ENCODE measurements at regions not wholly inside any gene's neighbourhood (a gene's known extent, or its start where the extent isn't known, plus 50 kb on each side); places are given as distances from the start of the nearest gene placed in this dataset.
A peak's percentile ranks its signal among the peaks of the same experiment; 100 is the strongest.

DNA sequence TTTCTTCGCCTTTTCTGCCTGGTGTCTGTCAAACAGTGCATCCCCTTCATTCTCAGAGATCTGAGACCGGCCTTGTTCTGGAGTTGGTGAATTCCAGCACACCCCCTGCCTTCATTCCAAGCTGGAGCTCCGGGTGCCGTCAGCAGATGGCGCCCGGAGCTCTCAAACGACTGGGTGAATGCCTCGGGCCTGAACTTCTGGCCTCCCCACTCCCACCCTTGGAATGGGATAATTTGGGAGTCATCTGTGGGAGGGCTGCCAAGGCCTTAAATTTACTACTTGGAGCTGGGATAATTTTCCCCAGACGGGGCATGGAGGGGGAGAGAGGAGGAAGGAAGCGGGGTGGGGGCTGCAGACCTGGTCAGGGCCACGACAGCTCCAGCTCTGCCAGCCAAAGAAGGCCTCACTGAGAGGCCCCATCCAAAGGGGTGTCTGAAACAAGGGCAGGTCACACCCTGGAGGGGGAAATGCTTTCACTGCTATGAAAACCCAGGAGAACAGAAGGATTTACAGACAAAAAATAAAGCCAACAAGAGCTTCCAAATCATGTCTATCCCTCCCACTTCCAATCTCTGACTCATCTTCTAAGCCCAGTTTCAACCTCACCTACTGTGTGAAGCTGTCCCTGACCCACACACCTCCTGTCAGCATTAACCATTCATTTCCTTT lies 187.9 kb downstream of the OPA1 start:
- DNase-seq, result peak; percentile 42

DNA sequence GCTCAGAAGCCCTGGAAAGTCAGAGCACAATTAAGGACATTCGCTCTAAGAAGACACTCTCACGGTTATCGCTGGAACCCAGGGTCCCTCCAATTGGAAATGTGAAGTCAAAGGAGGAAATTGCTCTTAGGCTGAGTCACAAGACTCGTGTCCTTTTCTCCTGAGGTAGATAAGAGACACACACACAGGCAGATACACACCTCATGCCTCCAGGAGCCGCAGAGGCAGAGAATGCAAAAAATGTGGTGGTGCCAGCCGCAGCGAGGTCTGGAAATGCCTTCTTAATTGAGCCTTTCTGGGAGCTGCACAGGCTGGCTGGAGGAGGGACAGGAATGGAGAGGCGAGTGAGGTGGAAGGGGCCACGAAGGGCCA lies 189.3 kb downstream of the OPA1 start:
- no peak for DNase-seq

DNA sequence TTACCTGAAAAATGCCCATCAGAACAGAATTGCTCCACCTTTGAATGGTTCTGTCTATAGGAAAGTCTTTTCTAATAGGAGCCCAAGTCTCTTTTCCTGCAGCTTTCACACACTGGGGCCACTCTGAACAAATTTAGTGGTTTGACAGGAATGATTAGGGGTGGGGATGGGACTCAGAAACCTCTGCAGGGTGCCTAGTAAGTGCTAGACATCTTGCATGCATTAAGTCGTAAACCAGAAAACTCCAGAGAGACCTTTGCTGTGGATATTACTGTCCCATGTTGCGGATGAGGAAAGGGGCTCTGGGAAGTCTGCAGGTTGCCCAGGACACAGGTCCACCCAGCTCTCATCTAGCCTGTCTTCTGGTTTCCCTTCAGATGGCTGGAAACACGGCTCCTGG lies 189.7 kb downstream of the OPA1 start:
- no peak for DNase-seq

DNA sequence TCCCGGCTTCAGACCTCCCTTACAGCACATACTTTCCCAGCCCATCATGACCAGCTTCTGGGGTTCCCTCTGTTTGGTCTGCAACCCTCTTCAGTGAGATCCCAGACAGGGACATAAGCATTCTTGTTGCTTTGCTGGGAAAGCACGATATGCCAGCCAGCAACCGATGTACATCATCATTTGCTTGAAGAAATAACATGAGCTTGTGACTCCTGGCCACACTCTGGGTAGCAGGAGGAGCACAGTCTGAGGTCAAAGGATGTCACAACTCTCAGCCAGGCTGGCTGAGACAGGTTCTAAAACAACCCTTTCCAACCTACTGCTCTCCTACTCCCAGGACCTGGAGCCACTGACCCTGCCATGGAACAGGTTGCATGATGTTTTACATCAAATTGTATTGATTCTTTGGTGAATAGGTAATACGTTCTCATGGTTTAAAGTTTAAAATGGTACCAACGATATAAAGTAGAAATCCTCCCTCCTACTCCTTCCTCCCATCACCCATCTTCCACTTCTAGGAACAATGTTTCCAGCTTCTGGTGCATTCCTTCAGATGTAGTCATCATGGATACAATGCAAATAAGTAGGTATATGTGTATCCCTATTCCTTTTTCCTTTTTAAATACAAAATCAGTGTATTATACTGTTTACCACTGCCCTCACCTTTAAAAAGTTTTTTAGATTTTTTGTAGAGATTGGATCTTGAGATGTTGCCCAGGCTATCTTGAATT lies 190.3 kb downstream of the OPA1 start:
- DNase-seq, result no peak

DNA sequence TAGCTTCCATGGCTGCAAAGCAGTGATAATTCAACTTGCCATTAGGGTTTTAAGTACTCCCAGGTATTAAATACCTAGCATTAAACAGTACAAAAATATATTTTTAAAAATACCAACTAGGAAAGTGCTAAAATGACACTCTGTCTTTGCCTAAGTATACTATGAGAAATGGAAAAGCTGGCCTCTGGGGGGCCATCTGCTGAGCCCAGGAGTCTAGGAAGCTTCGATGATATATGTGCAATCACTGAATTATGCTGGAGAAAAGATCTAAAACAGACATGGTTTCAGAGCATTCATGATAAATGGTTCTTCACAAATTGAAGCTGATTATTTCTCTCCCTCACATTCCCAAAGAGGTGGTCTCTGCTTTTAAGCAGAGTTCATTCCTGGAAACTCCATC lies 191.8 kb downstream of the OPA1 start:
- no peak for DNase-seq

DNA sequence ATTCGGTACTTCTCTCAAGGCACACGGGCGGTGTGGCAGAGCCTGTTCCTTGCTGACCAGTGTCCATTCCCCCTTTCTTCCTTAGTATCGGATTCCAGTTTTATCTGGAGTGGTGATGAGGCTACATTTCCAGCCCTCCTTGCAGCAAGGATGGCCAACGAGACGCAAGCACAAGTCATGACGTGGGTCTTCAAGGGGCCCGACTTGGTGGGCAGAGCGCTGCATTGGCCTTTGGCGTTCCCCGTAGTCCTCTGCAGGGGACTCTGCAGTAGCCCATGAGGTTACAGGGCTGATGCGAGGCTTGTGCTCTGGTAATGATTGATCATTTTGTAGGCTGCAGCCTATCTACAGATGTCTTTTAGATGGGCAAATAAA lies 194.5 kb downstream of the OPA1 start:
- DNase-seq, result no peak

DNA sequence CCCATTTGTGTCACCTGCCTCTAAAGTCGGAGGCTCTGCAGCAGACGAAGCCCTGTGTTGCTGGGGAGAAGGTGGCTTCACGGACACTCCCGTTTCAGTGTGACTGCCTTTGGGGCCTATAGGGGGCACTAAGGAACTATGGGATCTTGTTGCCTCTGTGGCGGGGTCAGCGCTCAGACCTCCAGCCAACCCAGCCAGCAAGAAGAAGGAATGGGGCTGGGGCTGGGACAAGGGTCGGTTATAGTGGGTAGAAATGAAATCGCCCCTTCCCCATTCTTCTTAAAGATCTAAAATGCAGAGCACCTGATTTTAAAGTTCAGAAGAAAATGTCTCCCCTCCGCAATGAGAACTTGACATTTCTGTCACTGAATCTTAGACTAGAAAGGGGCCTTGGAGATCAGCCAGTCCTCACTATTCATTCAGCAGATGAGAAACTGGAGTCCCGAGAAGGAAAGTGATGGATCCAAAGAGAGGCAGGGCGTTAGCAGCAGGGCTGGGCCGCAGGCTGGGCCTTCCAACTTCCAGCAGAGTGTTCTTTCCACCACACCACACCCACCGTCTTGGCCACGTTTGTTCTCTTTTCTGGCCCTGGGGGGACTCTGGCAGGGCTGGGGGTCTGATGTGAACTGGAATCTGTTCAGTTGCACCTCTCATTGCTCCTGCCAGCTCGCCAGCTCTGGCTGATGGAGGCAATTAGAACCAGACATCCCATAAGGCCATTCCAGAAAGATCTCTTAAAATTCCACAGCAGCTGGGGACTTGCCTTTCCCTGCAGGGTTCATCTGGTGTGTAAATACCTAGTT lies 195.4 kb downstream of the OPA1 start:
- peak; percentile 55 for DNase-seq

DNA sequence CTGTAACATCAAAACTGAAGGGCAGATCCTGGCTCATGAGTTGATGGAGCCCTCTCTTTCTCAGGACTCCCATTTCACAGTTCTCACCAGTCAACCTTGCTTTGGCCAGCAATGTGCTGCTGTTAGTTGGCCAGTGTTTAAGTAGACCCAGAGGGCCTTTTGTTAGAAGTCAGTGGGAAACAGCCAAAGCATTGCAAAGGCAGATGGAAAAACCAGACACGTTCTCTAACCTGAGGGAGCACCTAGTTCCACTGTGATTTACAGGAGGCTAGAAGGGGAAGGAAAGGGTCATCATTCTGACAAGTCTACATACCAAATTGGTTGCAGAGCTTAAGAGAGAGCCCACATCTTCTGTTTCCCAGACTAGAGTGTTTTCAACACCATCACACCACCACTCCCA lies 196.4 kb downstream of the OPA1 start:
- no peak for DNase-seq

DNA sequence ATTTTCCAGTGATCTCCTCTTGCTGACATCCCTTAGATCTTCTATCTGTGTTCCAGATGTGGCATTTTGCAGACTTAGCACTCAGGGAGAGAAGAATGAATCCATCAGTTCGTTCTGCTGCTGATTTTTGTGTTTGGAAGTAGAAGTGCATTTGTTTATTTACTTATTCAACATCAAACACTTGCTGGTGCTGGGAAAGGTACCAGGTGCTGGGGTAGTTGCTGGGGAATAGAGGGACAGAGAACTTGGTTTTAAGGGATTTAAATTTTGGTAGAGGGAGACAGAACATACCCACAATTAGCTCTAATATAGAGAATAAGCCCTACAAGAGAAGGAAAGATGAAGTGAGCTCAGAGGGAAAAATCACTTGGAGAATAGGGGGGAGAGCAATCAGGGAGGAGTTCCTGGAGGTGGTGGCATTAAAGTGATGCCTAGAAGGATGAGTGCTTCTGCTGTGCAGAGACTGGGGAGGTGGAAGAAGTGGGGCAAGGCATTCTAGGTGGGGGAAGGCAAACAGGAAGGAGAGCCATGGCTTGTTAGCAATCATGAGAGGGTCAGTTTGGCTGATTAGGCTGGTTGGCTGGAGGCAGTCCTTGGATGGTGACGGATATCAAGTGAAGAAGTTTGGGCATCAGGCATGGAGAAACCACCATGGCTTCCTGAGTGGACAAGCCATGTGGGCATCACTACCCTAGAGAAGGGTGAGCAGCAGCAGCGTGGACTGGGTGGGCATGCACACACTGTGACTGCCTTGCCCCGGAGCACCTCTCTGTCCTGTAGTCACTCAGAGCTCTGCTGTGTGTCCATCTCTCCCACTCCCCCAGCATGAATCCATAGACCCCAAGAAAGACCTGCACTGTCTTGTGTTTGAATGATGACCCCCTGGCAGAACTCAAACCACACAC lies 197.3 kb downstream of the OPA1 start:
- DNase-seq, result no peak

DNA sequence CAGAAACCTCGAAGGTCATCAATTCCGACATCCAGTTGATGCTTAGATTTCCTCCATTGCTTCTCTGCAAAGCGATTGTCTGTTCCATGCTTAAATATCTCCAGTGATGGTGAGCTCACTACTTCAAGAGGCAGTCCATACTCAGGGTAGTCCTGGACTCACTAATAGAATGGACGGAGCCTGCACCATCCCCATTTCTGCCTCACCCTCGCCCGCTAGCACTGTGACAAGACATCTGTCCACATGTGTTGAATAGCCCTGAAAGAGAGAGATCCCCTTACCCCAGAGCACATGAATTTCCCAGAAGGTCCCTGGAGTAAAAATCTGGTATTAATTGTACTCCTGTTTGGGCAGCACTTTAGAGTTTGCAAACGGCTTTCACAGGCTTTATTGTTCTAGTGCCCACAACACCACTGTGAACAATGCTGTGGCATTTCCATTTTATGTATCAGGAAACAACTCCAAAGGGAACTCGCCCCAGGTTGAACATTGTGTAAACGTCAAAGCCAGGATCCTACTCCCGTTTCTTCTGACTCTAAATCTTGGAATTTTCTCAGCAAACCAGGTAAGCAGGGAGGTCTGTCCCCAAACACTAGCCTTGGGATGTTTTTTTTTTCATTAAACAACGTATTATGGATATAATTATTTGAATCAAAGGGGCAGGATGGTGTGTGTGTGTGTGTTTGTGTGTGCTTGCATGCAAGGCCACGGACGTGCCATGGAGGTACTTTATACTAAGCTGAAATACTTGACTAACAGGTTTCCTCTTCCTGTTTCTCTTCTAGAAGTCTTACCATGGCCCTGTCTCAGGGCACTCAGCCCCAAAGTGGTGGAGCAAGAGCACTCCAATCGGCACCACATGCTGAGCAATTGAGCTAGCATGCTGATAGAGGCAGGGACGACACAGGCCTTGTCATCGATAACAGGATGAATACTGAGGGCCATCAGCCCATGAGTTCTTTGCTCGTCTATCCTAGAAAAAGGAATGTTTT lies 198.3 kb downstream of the OPA1 start:
- DNase-seq, result no peak

DNA sequence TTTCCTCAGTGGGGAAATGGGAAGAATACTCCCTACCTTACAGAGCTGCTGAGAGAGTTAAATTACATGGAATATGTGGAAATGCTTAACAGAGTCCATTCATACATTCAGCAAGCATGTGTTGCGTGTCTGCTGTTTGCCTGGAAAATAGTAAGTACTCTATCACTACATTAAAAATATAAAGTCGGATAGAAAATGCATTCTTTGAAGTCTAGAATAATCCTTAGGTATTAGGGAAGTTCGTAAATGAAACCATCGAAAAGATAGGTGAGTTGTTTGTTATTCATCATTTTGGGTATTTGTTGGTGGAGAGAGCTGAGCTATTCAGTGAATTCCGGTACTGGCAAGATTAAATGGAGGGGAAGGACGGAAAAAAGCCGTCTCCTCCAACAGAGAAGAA lies 200.1 kb downstream of the OPA1 start:
- no peak for DNase-seq

DNA sequence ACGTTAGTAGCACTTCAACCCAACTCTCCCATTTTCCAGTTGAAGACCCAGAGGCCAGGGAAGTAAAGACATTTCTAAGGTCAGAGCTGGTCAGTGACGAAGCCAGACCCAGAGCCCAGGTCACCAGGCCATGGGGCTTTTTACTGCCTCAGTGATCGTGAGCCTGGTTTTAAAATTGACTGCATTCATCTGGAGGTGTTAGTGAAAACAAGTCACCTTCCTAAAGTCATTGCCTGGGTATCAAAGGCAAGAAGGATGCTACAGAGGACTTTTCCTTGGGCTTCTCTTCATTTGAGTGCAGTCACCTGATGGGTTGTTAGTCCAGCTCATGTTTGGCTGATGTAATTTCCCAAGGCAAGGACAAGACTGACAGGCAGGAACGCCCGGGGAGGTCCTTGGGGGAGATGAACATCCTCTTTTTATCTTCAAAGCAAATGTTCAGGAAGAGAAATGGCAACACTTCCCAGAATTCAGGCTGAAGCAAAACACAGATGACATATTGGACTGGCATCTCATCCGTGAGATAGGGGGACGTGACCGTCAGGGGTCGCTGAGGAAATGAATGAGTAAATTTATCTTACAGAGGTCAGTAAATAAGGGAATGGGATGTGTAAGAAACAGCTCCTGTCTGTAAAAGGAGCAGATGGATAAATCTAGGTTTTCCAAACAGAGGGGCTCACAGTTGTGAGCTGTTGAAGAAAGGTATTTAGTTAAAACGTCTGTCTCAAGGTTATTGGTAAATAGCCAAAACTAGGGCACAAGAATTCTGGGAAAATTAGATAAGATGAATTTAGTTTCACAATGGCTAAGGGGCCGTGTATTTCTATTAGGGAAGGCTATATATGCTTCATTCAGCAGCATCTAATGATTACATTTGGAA lies 201.2 kb downstream of the OPA1 start:
- DNase-seq, result no peak

DNA sequence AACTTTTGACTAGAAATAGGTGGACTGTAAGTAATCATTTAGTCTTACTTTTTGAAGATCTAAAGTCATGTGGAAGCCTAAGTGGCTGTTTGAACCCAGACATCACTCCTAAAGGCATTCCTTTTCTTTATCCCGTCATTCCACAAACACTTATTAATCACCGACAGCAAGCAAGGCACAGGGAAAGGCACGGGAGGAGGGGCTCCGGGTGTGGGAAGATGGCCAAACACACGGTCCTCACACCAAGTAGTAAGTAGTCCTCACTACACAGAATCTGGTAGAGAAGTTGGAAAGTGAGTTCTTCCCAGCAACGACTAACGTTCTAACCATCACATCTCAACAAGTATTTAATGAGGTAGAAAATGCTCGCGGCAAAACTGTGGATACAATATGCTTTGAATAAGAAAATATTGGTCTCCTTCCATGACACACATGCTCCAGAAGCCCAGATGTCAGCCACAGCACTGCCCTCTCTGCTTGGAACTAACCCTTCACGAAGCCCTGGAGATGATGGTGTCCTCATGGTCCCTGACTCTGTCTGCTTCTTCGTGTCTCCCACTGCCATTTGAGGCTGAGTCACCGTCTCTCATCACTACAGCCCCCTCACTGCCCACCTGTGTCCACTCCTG lies 202.2 kb downstream of the OPA1 start:
- DNase-seq, result no peak

DNA sequence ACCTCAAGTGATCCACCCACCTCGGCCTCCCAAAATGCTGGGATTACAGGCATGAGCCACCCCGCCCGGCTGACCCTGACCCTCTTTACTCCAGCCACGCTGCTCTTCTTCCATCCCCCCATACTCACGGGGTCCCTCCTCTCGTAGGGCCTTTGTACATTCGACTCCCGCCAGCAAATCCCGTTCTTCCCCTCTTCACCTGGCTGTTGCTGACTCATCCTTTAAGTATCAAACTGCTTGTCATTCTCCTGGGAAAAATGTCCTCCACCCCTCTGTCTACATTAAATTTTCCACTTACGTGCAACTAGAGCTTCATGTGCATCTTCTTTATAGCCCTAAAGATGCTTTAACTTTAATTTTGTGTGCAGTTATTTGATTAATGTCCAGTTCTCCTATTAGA lies 203.1 kb downstream of the OPA1 start:
- no peak for DNase-seq

DNA sequence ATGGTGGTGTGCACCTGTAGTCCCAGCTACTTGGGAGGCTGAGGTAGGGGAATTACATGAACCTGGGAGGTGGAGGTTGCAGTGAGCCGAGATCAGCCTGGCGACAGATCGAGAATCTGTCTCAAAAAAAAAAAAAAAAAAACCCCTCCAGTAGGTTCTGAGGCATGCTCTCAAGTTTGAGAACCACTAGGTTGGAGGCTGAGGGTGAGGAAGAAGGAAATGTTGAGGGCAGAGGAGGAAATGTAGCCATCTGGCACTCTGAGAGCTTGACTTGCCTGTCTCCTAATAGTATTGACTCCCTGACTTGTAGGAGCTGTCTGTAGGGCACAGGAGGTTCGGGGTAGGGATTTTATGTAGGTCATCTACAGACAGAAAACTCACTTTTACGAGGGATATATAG lies 204.6 kb downstream of the OPA1 start:
- no peak for DNase-seq

DNA sequence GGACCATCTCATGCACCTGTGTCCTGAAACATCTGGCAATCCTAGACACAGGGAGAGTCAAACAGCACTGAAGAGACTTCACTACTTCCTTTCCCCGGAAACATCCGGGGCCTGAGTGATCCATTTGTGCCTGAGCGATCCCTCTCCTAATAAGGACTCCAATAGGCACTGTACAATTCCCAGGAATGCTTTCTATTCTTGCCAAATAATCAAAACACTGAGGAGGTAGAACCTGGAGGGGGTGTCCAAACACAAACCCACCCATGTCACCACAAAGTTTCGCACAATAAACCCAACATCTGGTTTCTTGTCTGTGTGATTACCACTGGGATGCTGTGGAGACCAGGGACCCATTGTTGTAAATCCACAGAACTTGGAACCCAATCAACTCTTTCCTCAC lies 205.0 kb downstream of the OPA1 start:
- DNase-seq, result no peak

DNA sequence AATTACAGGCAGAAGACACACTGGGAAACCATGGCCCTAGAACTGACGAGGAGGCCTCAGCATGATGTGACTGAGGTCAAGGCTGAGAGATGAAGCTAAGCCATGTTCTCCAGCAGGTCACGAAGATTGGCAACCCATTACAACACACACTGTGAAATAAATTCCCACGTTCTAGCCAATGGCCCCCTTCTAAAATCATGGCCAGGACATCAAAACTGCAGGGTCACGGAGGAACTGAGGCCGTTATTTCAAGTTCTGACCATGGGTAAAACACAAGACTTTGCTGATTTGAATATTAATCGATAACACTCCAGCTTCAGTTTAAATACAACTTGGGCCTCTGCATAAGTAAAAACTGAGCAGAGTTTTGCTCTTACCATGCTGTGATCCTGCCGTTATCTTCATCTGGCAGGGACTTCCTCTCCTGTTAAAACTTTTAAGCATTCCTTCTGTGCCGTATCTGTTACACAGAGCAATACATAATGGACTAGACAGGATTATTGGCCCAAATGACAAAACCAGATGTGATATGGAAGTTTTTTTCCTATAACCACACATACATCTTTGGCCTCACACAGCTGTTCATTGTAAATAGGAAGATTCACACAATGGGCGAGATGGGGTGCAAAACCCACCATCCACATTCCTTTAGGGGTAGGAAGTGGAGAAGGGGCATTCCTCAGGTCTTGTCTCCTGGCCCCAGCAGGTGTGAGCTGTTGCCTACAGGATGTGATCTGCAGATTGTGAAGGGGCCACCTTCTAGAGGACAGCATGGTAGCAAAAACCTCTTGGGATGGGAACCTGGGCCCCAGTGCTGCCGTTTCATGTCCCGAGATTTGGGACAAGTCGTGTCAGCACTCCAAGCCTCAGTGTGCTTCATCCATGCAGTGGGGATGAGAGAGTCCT lies 207.4 kb downstream of the OPA1 start:
- no peak for DNase-seq

DNA sequence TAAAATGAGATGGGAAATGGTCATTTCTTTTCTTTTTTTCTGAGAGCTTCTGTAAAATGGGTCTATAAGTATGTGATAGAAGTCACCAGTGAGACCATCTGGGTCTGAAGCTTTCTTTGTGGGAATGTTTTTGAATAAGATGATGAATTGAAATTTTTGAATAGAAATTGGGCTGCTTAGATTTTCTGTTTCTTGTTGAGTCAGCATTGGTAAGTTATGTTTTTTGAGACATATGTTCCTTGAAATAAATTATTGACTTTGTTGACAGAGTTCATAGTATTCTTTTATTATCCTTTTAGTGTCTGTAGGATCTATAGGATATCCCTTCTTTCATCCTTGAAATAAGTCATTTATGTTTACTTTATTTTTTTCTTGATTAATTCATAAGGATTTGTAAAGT lies 208.1 kb downstream of the OPA1 start:
- no peak for DNase-seq

DNA sequence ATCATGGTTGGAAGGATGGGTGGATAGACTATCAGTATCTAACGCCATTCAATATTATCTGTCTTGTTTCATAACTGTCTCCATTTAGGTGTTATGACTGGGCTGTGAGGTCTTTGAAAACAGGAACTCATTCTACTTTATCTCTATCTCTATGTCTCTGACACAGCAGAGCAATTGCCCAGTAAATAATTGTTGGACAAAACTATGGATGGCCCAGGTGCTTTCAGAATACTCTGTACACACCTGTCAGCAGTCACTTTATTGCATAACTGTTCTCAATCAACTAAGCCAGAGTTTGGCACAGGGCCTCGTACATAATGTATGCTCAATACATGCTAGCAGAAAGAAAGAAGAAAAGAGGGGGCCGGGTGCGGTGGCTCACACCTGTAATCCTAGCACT lies 210.3 kb downstream of the OPA1 start:
- DNase-seq, result no peak
